GM19438 (cell line): ENCODE measurements at regions not wholly inside any gene's neighbourhood (a gene's known extent, or its start where the extent isn't known, plus 50 kb on each side); places are given as distances from the start of the nearest gene placed in this dataset.
"Not testable (repeated sequence)": the region's sequence is repeated elsewhere in the genome, so short reads cannot be mapped to it uniquely, and the experiment has no call there.

Source experiments
- ATAC-seq: cut with Tn5 transposase; IDR thresholded peaks from one replicate; pipeline ENCODE4 v1.9.1; 2021; ENCODE audit warnings: low read depth; ENCODE audit not compliant: unreplicated experiment

DNA sequence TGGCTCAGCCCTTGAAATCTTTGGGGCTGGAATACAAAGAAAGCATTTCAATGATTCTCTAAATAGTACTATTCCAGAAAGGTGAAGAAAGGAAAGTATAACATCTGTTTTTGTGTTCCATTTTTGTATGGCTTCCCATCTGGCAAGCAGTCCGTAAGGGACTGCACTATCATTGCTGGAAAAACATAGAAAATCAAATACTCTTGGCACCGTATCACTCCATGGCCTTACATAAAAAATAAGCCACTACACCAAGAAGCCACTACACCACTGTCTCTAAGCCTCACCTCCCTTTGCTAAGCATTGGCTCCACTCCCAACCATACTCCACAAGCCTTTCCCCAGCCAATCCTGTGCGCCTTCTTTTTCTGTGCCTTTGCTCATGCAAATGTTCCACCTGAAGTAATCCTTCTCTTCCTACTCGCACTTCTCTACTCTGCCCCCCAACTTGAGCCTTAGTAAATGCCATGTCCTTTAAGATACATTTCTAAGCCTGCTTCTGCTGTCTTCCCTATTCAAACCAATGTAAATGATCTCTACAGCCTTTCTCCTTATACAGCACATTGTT lies 454.6 kb upstream of the TUSC1 start:
- ATAC-seq = no peak

DNA sequence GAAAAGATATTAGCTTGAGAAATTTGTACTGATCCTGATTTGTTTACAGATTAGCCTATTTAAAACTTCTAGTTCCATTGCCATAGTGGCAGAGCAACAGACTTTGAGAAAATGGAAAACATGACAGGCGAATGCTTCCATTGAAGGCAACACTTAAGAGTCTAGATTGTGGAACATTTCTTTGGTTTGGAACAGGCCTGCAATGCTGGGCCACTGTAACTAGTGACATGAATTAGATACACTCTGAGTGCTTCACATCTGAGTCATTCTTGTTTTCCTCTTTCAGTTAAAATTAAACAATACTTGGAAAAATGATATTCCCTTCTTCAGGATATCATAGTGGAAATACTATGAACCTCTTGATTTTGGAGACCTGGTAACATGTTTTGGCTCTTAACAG lies 453.6 kb upstream of the TUSC1 start:
- ATAC-seq = no peak

DNA sequence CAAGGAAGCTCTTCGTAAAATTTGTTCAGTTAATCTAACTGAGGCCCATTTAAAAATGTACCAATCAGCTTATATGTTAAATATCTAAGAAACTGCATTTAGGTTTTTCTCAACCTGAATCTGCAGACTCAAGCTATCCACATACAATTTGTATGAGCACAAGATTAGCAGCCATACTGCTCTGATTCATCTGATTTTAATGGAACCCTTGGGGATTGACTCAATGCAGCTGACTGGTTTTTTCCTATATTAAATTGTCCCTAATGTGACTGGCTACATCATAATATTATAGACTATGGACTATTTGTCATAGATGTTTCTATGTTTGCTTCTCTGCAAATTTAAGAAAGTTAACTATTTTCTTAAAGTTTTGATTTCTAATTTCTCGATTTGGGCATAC lies 451.0 kb upstream of the TUSC1 start:
- ATAC-seq = no peak

DNA sequence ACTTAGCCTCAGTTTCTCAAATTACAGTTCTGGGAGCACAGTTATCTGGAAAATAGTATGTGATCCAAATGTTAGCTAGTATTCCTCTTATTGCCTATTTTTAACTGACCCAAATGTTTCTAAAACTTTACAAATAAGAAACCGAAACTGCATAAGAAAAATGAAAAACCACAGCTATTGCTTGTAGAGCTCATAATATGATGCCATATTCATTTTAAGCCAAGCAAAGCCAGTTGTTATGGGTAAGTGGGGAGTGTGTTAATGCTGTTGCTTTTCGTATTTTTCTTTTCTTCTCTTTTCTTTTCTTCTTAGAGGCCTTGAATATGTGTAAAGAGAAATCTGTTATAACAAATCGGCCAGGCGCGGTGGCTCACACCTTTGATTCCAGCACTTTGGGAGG lies 447.4 kb upstream of the TUSC1 start:
- no peak for ATAC-seq

DNA sequence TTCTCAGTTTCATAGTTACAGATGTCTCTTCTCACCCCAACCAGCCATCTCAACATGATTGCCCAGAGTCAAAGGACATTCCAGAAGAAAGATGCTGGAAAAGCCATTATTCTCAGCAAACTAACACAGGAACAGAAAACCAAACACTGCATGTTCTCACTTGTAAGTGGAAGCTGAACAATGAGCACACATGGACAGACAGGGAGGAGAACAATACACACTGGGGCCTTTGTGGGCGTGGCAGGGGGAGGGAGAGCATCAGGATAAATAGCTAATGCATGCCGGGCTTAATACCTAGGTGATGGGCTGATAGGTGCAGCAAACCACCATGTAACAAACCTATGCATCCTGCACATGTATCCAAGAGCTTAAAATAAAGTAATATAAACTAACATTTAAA lies 437.8 kb upstream of the TUSC1 start:
- ATAC-seq = not testable (repeated sequence)

DNA sequence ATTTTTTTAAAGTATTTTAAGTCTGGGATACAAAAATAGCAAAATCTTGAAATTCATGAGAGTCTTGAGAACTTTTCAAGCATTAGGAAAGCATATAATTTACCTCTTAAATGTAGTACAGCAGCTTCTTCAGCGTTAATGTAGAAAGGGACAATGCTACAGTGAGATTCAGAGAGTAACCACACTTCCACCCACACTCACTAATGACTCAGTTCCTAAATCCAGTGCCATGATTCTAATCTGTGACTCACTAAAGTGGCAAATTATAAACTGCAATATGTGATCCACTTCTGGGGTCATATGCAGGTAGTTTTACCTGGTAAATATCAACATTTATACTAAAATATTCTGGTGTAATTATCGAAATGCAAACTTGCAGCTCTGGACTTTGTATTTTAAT lies 434.5 kb upstream of the TUSC1 start:
- ATAC-seq = no peak

DNA sequence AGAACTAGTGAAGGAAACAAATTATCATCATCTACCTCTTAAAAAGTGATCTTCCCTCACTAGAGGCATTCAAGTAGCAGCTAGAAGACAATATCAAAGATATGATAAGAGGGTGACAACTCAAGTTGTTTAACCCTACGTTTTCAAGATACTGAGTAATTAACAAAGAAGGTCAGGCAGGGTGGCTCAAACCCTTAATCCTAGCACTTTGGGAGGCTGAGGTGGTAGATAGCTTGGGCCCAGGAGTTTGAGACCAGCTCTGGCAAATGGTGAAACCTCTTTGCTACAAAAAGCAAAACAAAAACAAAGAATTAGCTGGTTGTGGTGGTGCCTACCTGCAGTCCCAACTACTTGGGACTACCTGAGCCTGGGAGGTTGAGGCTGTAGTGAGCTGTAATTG lies 408.2 kb upstream of the TUSC1 start:
- no peak for ATAC-seq

DNA sequence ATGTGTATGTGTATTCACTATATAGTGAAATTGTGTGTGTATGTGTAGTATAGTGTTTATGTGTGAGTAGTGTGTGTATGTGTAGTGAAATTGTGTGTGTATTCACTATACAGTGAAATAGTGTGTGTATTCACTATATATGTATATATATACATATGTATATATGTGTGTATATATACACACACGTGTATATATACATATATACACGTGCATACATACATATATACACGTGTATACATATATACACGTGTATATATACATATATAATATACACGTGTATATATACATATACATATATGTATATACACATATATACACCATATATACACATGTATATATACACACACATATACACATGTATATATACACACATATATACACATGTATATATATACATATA lies 403.6 kb upstream of the TUSC1 start:
- ATAC-seq = no peak

DNA sequence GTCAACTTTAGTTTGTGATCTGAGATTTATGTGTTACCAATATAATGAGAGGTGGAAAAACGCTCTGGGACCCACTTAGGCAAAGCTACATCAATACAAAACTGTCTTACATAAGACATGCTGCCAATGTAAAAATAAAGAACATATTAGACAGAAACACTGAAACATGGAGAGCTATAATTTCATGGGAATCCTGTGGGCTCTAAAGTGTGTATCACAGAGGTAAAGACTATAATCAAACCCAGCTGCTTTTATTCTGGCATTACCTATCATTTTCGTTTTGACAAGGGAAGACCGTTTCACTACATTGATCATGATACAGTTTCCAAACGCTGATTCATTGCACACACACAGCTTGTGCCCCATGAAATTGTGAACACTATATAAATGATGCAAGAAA lies 400.5 kb upstream of the TUSC1 start:
- no peak for ATAC-seq

DNA sequence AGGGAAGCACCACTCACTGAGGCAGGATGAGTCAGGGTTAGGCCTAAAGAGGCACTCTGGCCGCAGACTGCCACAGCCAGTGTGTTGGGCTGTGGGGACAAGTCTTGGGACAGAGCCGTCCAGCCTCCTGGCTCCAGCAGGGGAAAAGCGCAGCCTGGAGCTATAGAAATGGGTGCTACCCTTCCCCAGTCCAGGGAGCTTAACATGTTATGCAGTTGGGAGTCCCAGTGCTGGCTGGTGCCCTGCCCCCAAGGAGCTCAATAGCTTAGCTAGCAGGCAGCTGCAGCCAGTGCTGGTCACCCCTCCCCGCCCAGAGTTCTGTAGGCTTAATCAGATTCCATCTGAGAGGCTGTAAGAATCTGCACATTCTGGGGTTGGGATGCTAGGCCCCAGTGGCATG lies 399.6 kb upstream of the TUSC1 start:
- no peak for ATAC-seq

DNA sequence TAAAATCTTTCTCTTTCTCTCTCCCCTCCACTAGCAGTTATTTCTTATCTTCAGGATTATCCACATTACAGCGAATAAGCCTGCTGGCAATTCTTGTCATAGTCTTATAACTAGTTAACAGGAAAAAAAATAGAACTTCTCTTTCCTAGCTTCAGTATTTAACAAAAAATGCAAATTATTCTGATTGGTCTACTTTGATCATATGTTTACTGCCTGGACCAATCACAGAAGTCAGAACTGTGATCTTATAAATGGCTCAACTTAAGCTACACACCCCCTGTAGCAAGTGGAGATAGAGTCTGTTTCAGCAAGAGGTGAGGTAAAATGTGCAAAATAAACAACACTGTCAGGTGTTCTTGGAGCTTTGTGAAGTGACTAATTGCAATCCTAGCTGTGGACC lies 389.4 kb upstream of the TUSC1 start:
- no peak for ATAC-seq

DNA sequence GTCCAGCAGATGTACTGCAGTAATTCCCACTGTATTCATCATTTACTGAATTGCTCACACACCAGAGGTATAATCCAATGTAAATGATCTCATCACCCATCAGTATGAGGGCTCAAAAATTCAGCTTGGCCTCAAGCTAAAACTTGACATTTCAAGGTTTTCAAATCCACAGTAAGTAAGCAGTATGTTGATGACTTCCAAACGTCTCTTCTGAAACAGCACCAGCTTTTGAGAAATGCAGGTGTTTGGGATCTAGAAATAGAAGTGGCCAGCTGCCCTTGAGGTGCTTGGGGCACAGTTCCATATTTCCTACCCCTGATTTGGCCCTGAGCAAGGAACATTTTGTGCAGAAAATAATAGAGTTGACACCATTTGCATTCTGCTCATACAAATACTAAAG lies 388.0 kb upstream of the TUSC1 start:
- ATAC-seq = no peak

DNA sequence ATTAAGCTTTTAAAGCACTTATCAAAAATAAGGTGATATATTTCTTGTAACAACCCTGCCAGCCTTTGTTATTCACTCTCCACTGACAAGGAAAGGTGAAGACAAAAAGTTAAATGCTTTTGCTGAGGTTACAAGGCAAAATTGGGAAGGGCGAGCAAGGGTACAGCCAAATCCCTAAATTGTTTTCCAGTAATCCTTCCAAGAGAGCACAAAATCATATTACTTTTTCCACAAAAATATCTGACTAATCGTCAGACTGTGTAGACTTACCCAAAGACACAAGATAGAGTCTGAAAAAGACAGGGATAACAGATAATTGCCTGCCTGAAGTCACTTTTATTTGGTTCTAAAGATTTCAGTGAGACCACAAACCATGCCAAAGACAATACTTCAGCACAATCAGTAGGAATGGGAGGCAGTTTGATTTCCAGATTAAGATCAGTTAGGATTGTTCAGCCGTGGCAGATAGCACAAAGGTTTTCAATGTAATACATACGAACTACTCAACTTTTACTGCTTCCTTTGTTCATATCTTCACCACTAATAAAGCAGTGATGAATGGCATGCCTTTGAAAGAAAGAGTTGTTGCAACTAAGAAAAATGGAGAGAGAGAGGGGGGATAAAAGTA lies 383.8 kb upstream of the TUSC1 start:
- no peak for ATAC-seq

DNA sequence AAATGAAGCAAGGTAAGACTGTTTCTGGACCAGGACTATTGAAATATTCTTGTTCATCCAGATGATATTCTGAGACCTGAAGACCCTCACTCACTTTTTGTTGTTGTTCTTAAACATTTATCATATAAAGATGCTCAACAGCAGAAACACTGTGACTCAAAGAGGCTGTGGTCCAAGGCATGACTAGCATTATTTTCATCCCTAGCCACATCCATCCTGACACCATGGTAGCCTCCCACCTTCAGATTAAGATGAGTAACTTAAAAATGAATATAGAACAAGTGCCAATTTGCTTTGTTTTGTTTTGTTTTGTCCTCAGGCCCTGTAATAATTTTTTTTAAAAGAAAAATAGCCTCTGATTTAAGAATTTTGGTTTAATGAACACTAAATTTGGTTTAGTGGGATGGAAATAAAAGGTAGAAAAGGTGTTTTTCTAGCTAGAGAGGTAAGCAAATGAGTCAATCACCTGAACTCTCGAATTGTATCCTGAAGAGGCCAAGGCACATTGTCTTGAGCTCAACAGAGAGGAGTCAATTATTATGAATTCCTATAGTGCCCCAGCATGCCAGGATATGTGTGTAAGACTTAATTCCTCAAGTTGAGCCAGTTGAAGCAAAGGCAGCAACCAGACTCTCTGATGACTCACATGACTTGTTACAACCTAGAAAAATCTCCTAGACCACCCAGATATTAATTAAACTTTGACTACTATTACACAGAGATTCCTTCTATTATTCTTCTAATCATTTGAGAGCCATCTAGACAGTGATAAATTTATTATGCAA lies 380.1 kb upstream of the TUSC1 start:
- ATAC-seq = no peak

DNA sequence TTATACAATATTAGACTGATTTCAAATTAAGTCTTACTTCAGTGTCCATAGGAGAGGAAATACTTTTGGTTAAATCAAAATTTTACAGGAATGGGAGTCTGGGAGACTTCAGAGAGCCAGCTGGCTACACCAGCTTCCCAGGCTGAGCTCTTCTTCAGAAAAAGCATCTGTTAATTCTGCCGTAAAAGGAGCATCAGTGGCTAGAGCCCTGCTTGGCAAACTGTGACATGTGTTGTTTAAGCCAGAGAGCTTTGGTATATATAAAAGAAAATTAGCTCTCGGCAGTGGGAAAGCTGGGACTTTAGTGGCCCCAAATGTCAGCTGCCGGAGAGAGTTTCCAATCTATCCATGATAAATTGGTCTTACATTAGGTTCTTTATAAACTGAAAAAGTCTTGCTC lies 378.8 kb upstream of the TUSC1 start:
- ATAC-seq = no peak

DNA sequence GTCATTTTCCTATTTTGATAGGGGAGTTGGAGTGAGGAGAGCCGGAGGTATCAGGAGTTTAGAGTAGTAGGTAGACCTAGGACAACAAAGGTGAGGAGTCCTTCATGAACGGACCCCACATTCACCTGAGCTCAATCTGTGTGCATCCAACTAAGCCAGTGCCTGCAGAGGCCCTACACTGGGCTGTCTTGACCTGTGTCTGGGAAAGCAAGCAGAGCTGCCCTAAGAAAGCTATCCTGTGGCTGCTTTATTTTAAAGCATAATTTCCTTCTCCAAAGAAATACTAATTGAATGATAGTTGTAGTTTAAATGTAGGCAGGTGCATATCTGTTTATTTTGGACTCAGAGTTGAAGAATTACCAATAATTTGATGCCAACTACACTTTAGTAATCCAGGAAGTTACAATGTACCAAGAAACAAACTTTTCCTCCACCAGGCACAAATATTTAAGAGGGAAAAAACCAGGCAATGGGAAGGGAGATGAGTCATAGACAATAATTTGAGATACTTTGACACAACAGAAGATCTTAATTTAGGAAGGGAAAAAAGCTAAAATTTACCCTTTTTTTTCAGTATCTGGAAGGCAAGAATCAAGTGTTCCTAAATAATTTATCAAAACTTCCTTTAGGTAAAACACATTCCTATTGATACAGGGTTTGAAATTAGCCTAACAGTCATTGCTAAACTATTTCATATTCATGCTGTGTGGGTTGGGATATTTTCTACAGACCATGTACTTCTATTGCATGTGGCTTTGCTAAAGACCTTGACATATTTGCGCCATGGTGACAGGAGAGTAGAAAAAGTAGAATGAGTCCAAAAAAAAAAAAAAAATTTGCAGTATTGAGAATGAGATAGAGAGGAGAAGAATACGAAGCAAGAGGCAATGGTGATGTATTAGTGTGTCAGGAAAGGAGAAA lies 376.6 kb upstream of the TUSC1 start:
- ATAC-seq = no peak

DNA sequence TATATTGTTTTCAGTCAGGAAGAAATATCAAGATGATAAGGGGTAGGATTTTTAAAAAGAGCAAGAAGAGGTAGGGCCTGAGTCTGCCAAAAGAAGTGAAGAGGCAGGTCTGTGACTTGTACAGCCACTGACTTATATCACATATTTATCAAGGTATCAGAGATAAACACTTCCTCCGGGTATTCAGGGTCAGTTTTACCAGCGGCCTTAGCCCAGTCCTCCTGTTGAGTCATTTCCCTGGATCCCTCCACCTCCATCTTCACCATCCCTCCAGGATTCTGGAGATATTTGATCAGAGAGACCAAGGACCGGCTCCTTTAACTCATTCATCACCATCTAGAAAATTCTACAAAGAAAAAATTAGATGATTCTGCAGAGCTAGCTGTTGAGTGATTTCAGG lies 375.7 kb upstream of the TUSC1 start:
- no peak for ATAC-seq

DNA sequence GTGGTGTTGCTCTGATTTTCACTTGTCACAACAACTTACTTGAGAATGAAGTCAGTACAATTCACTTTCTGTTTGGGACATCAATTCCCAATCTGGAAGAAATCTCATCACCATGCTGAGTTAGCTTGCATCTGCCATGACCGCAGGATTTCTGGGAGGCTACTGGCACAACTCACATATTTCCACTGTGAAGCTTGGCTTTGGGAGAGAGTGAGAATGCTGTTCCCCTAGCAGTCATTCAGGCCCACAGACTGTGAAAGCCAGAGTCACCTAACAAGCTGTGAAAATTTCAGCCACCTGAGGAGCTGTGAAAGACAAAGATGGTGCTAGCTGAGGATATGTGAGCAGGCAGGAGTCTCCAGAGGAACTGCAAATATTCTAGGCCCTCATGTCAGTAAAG lies 365.2 kb upstream of the TUSC1 start:
- ATAC-seq = no peak

DNA sequence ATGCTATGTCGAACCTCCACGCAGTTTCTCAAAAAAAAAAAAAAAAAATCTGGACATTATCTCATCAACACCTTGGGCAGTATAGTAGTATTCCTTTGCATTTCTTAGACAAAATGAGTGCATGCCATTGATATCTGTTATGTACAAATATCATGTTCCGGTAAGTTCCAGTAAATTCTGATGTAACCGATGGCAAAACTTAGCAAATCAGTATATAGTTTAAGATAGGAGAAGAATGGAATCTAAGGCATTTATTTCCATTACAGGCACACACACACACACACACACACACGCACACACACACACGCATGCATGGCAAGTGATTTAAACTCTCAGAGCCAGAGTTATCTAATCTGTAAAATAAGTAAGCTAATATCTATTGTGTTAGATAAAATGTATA lies 356.5 kb upstream of the TUSC1 start:
- no peak for ATAC-seq

DNA sequence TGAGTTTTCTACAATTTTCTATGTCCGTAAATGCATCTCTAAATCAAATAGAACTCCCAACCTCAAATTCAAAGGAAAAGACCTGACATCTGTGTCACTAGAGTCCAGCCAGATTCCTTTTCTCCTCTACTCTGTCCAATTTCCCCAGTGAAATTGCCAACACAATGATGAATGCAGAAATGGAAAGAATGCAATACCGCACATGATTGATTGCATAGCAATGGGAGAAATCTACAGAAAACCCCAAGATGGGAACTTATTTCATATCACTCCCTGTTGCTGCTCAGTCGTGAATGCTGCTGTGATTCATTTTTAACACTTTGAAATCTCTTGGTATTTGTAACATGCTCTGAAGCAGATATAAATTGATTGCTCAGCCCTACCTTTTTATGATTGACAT lies 355.1 kb upstream of the TUSC1 start:
- no peak for ATAC-seq

DNA sequence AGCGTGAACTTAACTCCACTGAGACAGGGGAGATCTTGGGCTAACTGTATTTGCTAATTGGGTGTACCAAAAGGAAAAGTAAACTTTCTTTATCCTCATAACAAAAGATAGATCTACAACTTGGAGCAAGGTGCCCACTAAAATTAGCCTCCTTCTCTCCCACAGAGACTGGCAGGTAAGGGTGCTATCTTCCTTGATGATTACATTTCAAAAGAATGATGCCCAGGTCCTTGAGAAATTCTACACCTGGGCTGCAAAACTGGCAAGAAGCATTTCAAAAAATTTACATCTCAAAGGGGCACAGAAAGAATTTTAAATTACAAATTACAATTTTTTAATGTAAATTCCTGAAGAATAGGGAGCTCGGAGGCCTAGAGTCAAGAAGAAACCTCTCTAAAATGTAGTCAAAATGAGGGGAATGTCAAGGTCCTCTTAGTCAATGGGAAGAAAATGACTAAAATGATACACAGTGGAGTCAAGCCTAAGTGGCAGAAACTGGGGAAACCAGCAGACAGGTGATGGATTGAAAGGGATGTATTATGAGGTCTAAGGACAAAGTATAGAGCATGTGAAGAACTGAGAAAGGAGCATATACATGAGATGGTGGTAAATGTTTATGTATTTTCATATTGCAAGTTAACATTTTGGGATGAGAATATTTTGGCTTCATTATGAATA lies 348.3 kb upstream of the TUSC1 start:
- no peak for ATAC-seq
